IPS DF 4.7 (cell line): ENCODE measurements at regions not wholly inside any gene's neighbourhood (a gene's known extent, or its start where the extent isn't known, plus 50 kb on each side); places are given as distances from the start of the nearest gene placed in this dataset.

ENCODE experiments used
- DNase-seq: peaks from one replicate; pipeline ENCODE4 v3.0.0-alpha.2; 2013; ENCODE audit warnings: low spot score; ENCODE audit errors: extremely low read depth

DNA sequence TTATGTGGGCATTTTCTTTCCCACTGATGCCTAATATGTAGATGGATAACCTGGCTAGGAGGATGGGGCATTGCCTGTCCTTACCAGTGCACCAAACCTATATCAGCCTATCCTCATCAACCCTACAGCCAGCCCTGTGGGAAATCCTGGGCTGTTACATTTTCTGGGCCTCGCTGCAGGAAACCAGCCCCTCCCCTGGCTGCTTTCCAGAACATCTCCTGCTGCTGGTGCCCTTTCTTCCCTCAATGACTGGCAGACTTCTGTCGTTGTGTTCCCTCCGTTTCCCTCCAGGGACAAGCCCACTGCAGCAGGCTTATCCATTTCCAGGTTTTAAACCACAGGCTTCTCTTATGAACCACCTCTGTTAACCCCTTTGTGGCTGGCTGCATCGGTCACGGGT, 486.1 kb upstream of the COBL start:
- no peak for DNase-seq

- DNase-seq: no peak
Measured at GRCh38 chr7:51797371-51797770, 480.8 kb upstream of the COBL start.

DNA sequence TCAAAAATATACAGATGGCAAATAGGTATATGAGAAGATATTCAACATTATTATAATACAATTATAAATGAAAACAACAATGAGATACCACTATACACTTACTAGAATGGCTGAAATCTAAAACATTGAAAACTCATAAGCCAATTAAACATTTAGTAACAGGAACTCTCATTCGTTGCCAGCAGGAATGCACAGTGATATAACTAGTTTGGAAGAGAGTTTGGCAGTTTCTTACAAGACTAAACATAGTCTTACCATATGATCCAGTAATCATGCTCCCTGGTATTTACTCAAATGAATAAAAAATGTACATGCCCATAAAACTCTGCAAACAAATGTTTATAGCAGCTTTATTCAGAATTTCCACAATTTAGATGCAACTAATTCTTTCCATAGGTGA, 476.2 kb upstream of the COBL start:
- DNase-seq: no peak

DNA sequence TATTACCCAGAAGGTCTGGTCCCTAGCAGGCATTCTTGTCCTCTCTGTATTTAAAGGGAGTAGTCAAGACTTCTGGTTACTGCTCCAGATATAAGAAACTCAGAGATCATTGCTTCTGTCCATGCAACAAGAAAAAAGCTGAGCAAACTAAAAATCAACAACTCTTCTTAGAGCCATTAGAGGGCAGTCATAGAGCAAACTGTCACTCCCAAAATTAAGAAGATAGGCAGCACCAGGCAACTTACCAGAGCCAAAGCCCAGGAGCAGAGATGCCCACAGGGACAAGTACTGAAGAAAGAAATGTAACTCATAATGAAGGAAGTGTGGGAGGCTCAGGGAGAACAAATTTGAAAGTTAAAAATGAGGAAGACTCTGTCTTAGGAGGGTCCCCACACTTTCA, 472.9 kb upstream of the COBL start:
- DNase-seq: peak; percentile 28

GRCh38 chr7:51786284-51786683, 469.7 kb upstream of the COBL start:
- DNase-seq: no peak

DNA sequence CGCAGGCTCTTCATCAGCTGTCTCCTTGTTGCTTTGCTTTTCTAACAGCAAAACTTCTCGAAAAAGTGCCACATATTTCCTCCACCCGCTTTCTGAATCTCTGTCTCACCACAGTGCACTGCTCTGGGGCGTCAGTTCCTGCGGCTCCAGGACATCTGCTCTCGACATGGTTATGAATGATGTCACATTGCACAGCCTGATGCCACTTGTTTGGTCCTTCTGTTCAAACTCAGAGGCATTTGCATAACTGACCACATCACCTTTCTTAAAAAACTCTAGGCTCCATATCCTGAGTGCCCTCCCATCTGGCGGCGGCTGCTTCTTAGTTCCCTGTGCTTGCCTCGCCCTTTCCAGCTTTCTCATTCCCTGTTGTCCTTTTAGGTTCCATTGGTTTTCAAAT, 469.3 kb upstream of the COBL start:
- no peak for DNase-seq

DNA sequence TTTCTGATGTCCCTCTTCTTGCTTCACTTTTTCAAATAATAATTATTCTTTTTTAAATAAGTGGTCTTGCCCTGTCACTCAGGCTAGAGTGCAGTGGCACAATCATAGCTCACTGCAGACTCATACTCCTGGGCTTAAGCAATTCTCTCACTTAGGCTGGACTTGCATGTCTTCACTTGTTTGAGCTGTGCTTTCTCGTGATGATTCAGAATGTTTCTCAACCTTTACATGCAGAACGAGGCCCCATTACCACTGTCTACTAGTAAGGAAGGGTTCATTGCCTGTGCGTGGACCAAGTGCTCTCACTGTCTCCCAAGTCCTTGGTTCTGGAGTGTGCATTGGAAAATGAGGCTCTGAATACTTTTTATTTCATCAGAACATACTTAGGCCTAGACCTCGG, 468.6 kb upstream of the COBL start:
- DNase-seq: no peak

DNA sequence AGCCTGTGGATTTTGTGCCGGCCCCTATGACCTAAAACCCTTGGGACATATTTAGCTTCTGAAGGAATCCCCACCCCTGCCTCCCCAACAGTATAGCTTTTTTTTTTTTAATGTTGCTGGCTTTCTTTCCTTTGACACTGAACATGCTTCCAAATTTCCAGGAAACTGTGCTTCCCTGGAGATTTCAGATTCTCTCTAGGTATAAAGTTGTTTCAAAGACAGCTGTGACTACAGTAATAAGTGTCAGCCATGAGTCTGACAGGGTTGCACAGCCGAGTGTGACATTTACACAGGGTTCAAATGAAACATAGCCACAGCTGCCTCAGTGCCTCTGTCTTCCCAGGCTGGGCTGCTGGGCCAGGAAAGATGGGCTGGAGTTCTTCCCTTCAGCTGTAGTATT, 466.6 kb upstream of the COBL start:
- no peak for DNase-seq

DNA sequence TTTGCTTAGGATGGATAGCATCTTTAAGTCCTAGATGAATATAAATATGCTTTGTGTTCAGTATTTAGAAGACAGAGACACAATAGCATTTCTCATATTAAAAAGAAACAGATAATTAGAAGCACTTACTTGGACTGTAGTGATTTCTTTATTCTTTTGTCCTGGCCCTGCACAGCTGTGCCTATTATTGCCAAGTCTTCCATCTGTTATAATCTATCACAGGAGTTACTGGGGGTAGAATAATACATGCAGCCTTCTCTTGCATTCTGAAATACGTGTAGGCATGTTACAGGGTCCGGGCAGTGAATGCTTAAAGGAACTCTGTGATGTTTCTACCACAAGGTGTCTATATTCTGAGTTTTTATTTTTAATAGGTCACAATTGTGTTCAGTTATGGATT, 461.5 kb upstream of the COBL start:
- no peak for DNase-seq

DNA sequence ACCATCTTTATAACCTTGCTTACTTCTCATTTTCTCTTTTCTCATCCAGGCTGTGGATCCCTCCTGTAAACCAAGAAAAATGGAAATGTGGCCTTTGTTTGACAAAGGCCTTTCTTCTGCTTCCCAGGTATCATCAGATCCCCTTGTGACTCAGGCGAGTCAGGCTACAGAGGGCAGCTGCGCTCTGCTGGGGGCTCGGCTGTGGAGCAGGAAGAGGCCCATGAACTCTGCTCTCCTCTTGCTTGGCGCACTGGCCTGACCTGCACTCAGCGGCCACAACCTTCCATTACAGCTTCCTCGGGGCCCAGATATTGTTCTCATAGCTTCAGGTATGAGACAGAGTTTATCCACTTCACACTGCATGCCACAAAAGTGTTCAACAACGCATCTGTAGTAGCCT, 457.6 kb upstream of the COBL start:
- peak; percentile 7 for DNase-seq

DNA sequence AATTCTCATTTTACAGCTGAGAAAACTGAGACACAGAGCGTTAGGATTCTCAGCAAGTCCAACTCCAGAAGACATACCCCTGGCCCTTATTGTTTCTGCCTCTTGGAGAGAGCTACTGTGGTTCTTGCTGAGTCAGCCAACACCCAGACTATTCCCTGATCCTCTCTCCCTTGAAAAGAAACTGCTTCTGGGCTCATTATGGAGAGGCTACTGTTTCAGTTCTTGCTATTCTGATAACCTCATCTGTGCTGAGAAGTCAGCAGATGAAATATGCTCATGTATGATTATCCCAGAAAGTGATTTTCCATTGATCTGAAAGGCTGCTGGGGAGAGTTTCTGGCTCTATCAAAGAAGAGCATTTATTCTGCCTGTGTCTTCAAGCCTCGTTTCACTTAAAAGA, 455.6 kb upstream of the COBL start:
- no peak for DNase-seq

GRCh38 chr7:51764976-51765375, 448.4 kb upstream of the COBL start:
- no peak for DNase-seq

- no peak for DNase-seq
Measured at GRCh38 chr7:51759985-51760384, 443.4 kb upstream of the COBL start.

GRCh38 chr7:51757960-51758359, 441.4 kb upstream of the COBL start:
- no peak for DNase-seq

- DNase-seq: no peak
Measured at GRCh38 chr7:51732951-51733350, 416.3 kb upstream of the COBL start.

DNA sequence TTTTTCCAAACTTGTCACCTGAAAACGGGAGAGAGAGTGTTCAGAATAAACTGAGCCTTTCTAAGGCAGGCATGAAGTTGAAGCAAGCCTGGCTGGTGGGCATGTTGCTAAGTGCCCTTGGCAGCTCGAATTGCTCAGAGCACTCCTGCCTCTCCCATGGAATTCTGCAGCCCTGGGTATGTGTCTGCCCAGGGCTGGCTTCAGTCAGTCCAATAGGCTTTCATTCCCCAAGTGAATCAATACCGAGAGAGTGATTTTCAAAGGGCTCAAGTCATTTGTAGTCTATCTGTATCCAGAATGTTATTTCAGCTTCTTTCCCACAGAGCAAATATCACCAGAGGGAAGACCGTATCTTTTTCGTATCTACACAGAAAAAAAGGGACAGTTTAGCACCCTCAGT, 415.5 kb upstream of the COBL start:
- no peak for DNase-seq

DNA sequence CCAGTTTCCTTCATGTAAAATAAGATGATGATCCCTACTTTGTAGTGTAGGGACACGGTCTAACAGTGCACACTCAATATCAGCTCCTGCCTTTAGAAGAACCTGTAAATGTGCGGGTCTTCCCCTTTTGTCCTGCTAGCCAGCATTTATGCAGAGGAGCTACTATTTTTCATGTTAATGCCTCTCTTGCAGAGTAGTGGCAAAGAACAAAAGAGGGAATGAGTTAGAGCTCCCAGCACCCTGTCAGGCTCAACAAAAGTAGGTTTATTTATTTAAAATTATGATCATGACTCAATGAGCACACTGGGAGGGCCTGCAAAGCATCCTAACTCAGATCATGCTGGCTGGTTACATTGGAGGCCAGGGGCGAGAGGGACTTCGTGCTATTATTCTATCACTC, 414.5 kb upstream of the COBL start:
- no peak for DNase-seq

GRCh38 chr7:51727441-51727840, 410.8 kb upstream of the COBL start:
- no peak for DNase-seq

GRCh38 chr7:51706851-51707250, 390.2 kb upstream of the COBL start:
- DNase-seq: no peak

DNA sequence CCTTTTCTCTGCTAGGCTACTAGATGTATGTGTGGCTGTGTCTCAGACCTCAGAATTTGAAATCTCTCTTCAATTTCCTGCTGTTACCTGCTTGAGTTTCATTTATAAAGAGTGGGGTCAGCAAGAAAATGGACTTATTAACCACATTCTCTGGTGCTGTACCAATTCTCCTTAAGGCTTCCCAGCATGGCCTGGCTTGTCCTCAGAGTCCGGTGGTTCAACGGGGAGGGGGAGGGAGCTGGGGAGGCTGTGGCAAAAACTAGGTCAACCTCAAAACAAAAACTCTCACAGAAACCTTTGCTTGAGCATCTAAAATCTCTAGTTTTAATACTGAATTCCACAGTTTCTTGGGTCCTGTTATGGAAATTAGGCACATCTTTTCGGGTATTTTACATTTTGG, 389.1 kb upstream of the COBL start:
- no peak for DNase-seq

DNA sequence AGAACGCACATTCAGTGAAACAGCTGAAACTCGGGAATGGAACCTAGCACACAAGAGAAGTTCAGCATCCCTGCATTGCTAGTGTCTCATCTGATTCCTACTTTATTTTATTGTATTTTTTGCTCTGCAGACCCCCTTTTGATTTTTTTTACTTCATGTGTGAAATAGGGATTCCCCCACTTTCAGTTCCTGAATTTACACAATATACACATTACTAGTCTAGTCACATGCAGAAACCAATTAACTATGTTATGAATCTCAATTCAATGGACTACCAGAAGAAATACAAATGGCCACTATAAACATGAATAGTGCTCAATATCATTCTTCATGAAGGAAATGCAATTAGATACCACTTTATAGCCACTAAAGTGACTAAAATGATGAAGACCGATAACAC, 386.1 kb upstream of the COBL start:
- no peak for DNase-seq

- DNase-seq: no peak
Measured at GRCh38 chr7:51701935-51702334, 385.3 kb upstream of the COBL start.

DNA sequence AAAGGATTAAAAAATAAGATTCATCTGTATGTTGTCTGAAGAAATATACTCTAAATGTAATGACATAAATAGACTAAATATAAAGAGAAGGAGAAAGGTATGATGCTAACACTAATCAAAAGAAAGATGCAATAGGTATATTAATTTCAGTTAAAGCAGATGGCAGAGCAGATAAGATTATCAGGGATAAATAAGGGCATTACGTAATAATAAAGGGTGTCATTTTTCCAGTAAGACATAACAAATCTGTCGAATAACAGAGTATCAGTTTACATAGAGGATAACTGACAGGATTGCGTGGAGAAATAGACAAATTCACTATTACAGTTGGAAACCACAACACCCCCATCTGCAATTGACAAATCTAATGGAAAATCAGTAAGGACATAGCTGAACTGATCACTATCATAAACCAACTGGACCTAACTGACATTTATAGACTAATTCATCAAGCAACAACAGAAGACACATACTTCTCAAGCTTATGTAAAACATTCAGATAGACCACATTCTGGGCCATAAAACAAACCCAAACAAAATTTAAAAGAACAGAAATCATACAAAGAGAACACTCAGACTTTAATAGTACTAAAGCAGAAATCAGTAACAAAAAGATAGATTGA, 384.1 kb upstream of the COBL start:
- no peak for DNase-seq

- no peak for DNase-seq
Measured at GRCh38 chr7:51693258-51693657, 376.6 kb upstream of the COBL start.
